Osteoblast (primary cell): ENCODE measurements at regions not wholly inside any gene's neighbourhood (a gene's known extent, or its start where the extent isn't known, plus 50 kb on each side); places are given as distances from the start of the nearest gene placed in this dataset.
A peak's percentile ranks its signal among the peaks of the same experiment; 100 is the strongest.

Experiments used
- DNase-seq: peaks from one replicate; pipeline ENCODE4 v3.0.0; 2011; ENCODE audit warnings: low spot score, mixed read lengths; ENCODE audit not compliant: insufficient read length; ENCODE audit errors: missing footprints
- H2AFZ ChIP-seq: 2 replicates; pipeline ENCODE4 v1.6.0; 2011; ENCODE audit warnings: mild to moderate bottlenecking, low read length
- H3K27ac ChIP-seq: 2 replicates; pipeline ENCODE4 v1.5.1; 2011; ENCODE audit warnings: mild to moderate bottlenecking, low read depth, low read length, moderate library complexity
- H3K27me3 ChIP-seq: 2 replicates; pipeline ENCODE4 v1.6.0; 2012; ENCODE audit warnings: mild to moderate bottlenecking, control low read depth, inconsistent platforms, low read length, moderate library complexity; ENCODE audit not compliant: insufficient read depth
- H3K36me3 ChIP-seq: 2 replicates; pipeline ENCODE4 v1.5.1; 2011; ENCODE audit warnings: mild to moderate bottlenecking, low read length, control low read depth, moderate library complexity; ENCODE audit not compliant: insufficient read depth
- H3K4me1 ChIP-seq: 2 replicates; pipeline ENCODE4 v1.5.1; 2011; ENCODE audit warnings: mild to moderate bottlenecking, low read length, control low read depth, moderate library complexity; ENCODE audit not compliant: insufficient read depth
- H3K4me2 ChIP-seq: 2 replicates; pipeline ENCODE4 v1.6.0; 2011; ENCODE audit warnings: mild to moderate bottlenecking, low read length; ENCODE audit not compliant: insufficient read depth
- H3K4me3 ChIP-seq: fragments of 200-600 bp; sonication (generic); 3 replicates; pipeline ENCODE4 v1.5.1; 2012; ENCODE audit warnings: mild to moderate bottlenecking, low read length, inconsistent platforms; ENCODE audit not compliant: insufficient read depth
- H3K79me2 ChIP-seq: 2 replicates; pipeline ENCODE4 v1.6.0; 2012; ENCODE audit warnings: mild to moderate bottlenecking, low read length, control low read depth, inconsistent platforms; ENCODE audit not compliant: insufficient read depth
- H3K9me3 ChIP-seq: 2 replicates; pipeline ENCODE4 v1.5.1; 2011; ENCODE audit warnings: low read depth, low read length, control low read depth
- H4K20me1 ChIP-seq: 2 replicates; pipeline ENCODE4 v1.6.0; 2012; ENCODE audit warnings: mild to moderate bottlenecking, low read length, control low read depth; ENCODE audit not compliant: insufficient read depth
- CTCF ChIP-seq: IDR thresholded peaks from 2 replicates; pipeline ENCODE4 v1.5.1; 2011; ENCODE audit warnings: mild to moderate bottlenecking, low read depth, low read length, moderate library complexity; ENCODE audit errors: extremely low read depth

- H2AFZ ChIP-seq, result peak overlapping the region; percentile 52
- H4K20me1 ChIP-seq, result no peaks in the 10 kb centered on the region
- no peak for TF ChIP-seq CTCF
- no peak overlapping the region for H3K4me3 ChIP-seq
- no peaks in the 10 kb centered on the region for H3K4me1 ChIP-seq
- no peak overlapping the region for H3K4me2 ChIP-seq
- no peaks in the 10 kb centered on the region for H3K27me3 ChIP-seq
- no peak overlapping the region for H3K27ac ChIP-seq
- no peaks in the 10 kb centered on the region for H3K36me3 ChIP-seq
- DNase-seq, result no peak
- no peaks in the 10 kb centered on the region for H3K9me3 ChIP-seq
- H3K79me2 ChIP-seq, result no peaks in the 10 kb centered on the region
Measured at GRCh38 chrX:13440176-13440575, 120.3 kb upstream of the ATXN3L start.

GRCh38 chrX:13433298-13433605, 113.4 kb upstream of the ATXN3L start:
- Histone ChIP-seq H3K79me2 (no peaks in the 10 kb centered on the region), H2AFZ (no peak overlapping the region), H3K36me3 (no peaks in the 10 kb centered on the region), H4K20me1 (no peaks in the 10 kb centered on the region), H3K27ac (peak overlapping the region; percentile 76), H3K4me2 (peak overlapping the region; percentile 1), H3K4me3 (no peak overlapping the region), H3K4me1 (peaks cover 29% of the 10 kb centered on the region), H3K27me3 (no peaks in the 10 kb centered on the region), H3K9me3 (no peaks in the 10 kb centered on the region)
- DNase-seq, result no peak
- no peak for TF ChIP-seq CTCF

- peak; percentile 86 for DNase-seq
- H2AFZ ChIP-seq, result no peak overlapping the region
- peaks cover 35% of the 10 kb centered on the region for H3K4me1 ChIP-seq
- no peaks in the 10 kb centered on the region for H3K36me3 ChIP-seq
- H3K9me3 ChIP-seq, result no peaks in the 10 kb centered on the region
- peak overlapping the region; percentile 76 for H3K27ac ChIP-seq
- peak overlapping the region; percentile 1 for H3K4me2 ChIP-seq
- H3K4me3 ChIP-seq, result no peak overlapping the region
- TF ChIP-seq CTCF, result no peak
- no peaks in the 10 kb centered on the region for H4K20me1 ChIP-seq
- H3K79me2 ChIP-seq, result no peaks in the 10 kb centered on the region
- H3K27me3 ChIP-seq, result no peaks in the 10 kb centered on the region
Measured at GRCh38 chrX:13432414-13433297, 112.8 kb upstream of the ATXN3L start.

GRCh38 chrX:13430136-13430827, 110.4 kb upstream of the ATXN3L start:
- H4K20me1 ChIP-seq, result no peaks in the 10 kb centered on the region
- H2AFZ ChIP-seq, result no peak overlapping the region
- no peaks in the 10 kb centered on the region for H3K9me3 ChIP-seq
- H3K4me2 ChIP-seq, result no peak overlapping the region
- H3K79me2 ChIP-seq, result no peaks in the 10 kb centered on the region
- H3K4me3 ChIP-seq, result no peak overlapping the region
- no peak for DNase-seq
- H3K4me1 ChIP-seq, result peaks cover 40% of the 10 kb centered on the region
- no peak for TF ChIP-seq CTCF
- peak overlapping the region; percentile 80 for H3K27ac ChIP-seq
- no peaks in the 10 kb centered on the region for H3K27me3 ChIP-seq
- no peaks in the 10 kb centered on the region for H3K36me3 ChIP-seq
